AG04449 (cell line): ENCODE measurements at regions not wholly inside any gene's neighbourhood (a gene's known extent, or its start where the extent isn't known, plus 50 kb on each side); places are given as distances from the start of the nearest gene placed in this dataset.

Source experiments
- CTCF ChIA-PET: fragments of 350-600 bp; formaldehyde crosslinking; extraction: SDS; loops from one replicate; lab custom pipeline; 2021; ENCODE audit warnings: antibody characterized with exemption; lab: Yijun Ruan, JAX
- POLR2A ChIA-PET: fragments of 400-600, 350-600 bp; formaldehyde crosslinking; extraction: SDS; loops from one replicate; lab custom pipeline; 2020; ENCODE audit warnings: antibody characterized with exemption, inconsistent platforms; lab: Yijun Ruan, JAX
- DNase-seq: peaks from one replicate; pipeline ENCODE4 v3.0.0-alpha.2; 2010; ENCODE audit warnings: low read depth, low spot score
- H3K4me3 ChIP-seq: 2 replicates; pipeline ENCODE4 v1.5.1; 2011; ENCODE audit warnings: low read depth, mild to moderate bottlenecking, control low read depth, low read length
- CTCF ChIP-seq: IDR thresholded peaks from one replicate; pipeline ENCODE4 v1.5.1; 2011; ENCODE audit warnings: mild to moderate bottlenecking, moderate library complexity, low read length, control low read depth, inconsistent platforms; ENCODE audit not compliant: insufficient read depth; ENCODE audit errors: missing control alignments

- POLR2A ChIA-PET: no interaction called here
- CTCF ChIA-PET: no interaction called here
These were observed 433.7 kb downstream of the SHQ1 start for GRCh38 chr3:72414481-72415016.

GRCh38 chr3:72413228-72413627 lies 435.0 kb downstream of the SHQ1 start:
- DNase-seq: no peak
- no peak overlapping the region for H3K4me3 ChIP-seq
- POLR2A ChIA-PET: no interaction called here
- CTCF ChIA-PET: interaction anchor here (1.0 kb wide), 1 partner anchor 15 kb away, joined by 3 read pairs; no protein-coding TSS in a partner anchor
- TF ChIP-seq CTCF: no peak

More at GRCh38 chr3:72414481-72415016, 433.7 kb downstream of the SHQ1 start:
- H3K4me3 ChIP-seq: no peak overlapping the region
- TF ChIP-seq CTCF: no peak
- DNase-seq: no peak

- CTCF ChIA-PET: no interaction called here
- DNase-seq: no peak
- TF ChIP-seq CTCF: no peak
- POLR2A ChIA-PET: no interaction called here
- no peak overlapping the region for H3K4me3 ChIP-seq
These were observed 435.8 kb downstream of the SHQ1 start for GRCh38 chr3:72412340-72412956.

- H3K4me3 ChIP-seq: no peak overlapping the region
- DNase-seq: no peak
- CTCF ChIA-PET: no interaction called here
- POLR2A ChIA-PET: no interaction called here
- no peak for TF ChIP-seq CTCF
These were observed 436.4 kb downstream of the SHQ1 start for GRCh38 chr3:72411843-72412242.

- DNase-seq: no peak
- no peak overlapping the region for H3K4me3 ChIP-seq
- CTCF ChIA-PET: no interaction called here
- POLR2A ChIA-PET: no interaction called here
- no peak for TF ChIP-seq CTCF
These were observed 437.1 kb downstream of the SHQ1 start for GRCh38 chr3:72411126-72411525.

GRCh38 chr3:72408983-72409779 lies 439.1 kb downstream of the SHQ1 start:
- CTCF ChIA-PET: interaction anchor here (0.7 to 0.9 kb wide), 2 partner anchors 18 to 410 kb away, joined by 3 read pairs; no protein-coding TSS in a partner anchor
- DNase-seq: no peak
- H3K4me3 ChIP-seq: no peak overlapping the region
- POLR2A ChIA-PET: no interaction called here
- TF ChIP-seq CTCF: no peak
